Frontal cortex (tissue), 3 donors: ENCODE measurements at regions not wholly inside any gene's neighbourhood (a gene's known extent, or its start where the extent isn't known, plus 50 kb on each side); places are given as distances from the start of the nearest gene placed in this dataset.
"Not testable (repeated sequence)": the region's sequence is repeated elsewhere in the genome, so short reads cannot be mapped to it uniquely, and the experiment has no call there.

Experiments
- DNase-seq, 2 donors: peaks; one replicate each; pipeline ENCODE4 v3.0.0; 2012; ENCODE audit warnings: low spot score in 2 of 2
- FAIRE-seq: peaks from 2 replicates; lab custom pipeline; 2012; peaks lifted over from hg19 to GRCh38; lab: Jason Lieb, UNC
- donor health status: control.
- donor health status: control.
- donor health status: control.

DNA sequence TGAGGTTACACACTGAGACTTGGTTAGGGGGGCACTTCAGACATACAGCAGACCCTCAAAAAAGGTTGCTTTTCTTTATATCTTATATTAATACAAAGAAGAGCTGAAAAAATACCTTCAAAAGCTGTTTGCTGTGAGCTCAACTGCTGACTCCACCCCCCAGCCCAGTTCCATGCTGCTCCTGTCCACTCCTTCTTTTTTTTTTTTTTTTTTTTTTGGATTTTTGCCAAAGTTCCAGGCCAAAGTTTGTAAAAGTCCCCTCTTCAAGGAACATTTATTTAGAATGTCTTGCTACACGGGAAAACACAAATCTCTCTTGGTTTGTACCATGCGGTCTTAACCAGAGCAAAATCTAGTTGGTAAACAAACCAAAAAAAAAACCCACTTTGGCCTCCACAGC lies 85.3 kb upstream of the AKAP12 start:
- DNase-seq (peak in 1 of 2 donors; percentile 28), FAIRE-seq (no peak)

- FAIRE-seq (no peak), DNase-seq (no peak)
Observed at GRCh38 chr6:151155095-151155494, 84.7 kb upstream of the AKAP12 start.

DNA sequence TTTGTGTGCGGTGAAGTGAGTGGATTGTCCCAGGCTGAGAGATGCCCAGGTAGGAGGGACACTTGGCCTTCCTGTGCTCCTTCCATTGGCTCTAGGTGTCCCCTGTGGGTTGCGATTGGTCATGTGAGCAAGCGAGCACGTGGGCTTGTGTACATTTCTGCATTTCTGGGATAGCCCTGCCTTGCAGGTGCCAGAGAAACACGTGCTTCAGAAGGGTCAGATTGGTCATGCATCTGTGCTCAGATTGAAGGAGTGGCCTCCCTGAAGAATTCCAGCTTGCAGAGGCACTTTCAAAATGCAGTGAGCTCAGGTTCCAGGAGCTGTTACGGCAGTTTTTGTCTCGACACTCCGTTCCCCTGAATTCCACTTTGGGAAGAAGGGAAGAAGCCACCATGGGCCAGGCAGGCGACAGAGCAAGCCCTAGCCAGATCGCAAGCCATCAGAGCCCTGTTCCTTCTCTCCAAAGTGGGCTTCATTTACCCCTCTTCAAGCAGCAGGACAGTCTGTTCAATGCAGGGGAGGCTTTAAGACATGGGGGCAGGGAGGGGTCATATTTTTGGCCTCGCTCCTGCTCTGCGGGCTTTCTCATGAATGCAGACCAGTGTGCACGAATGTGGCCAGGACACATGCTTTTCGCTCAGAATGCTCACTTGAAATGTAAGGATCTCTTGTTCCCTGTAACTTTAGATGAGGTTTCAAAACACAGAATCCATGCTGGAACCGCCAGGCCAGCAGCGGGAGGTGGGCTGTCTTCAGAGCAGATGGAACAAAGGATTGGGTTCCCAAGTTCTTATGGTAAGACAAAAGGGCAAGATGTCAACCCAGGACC lies 78.6 kb upstream of the AKAP12 start:
- FAIRE-seq: no peak
- no peak for DNase-seq

DNA sequence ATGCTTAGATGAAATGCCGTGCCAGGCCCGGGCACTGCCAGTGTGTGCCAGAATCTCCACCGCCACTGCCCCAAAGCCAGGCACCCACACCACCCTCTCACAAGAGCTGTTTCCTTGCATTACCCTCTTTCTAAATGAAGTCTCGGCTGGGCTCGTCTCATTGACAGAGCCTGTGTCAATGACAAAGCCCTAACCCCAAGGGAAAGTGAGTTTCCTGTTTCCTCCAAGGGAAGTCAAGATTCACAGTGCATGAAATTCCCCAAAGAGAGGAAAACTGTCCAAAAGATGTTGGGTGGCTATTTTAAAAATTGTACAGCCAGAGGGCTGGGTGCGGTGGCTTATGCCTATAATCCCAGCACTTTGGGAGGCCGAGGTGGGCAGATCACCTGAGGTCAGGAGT lies 75.4 kb upstream of the AKAP12 start:
- DNase-seq (no peak), FAIRE-seq (no peak)

- FAIRE-seq (no peak), DNase-seq (no peak)
Observed at GRCh38 chr6:151166180-151166579, 73.6 kb upstream of the AKAP12 start.

DNA sequence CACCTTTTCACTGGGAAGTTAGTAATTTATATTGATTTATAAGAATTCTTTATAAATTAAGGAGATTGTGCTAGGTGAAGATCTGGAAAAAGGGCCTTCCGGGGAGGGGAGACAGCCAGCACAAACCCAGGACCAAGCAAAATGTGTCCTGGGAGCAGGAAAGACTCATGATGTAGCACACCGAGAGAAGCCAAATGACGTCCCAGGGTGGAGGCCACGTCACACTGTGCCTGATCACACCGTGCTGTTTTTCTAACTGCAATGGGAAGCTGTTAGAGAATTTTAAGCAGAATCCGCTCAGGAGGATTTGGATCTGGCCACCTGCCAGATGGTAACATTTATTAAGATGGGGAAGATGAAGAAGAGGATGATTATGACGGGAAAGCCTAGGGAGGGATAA lies 72.7 kb upstream of the AKAP12 start:
- no peak for DNase-seq
- no peak for FAIRE-seq

GRCh38 chr6:151170622-151171246 lies 69.0 kb upstream of the AKAP12 start:
- no peak for FAIRE-seq

GRCh38 chr6:151172751-151173150 lies 67.0 kb upstream of the AKAP12 start:
- FAIRE-seq (no peak), DNase-seq (no peak)

More at GRCh38 chr6:151170622-151171246, 69.0 kb upstream of the AKAP12 start:
- DNase-seq: no peak

DNA sequence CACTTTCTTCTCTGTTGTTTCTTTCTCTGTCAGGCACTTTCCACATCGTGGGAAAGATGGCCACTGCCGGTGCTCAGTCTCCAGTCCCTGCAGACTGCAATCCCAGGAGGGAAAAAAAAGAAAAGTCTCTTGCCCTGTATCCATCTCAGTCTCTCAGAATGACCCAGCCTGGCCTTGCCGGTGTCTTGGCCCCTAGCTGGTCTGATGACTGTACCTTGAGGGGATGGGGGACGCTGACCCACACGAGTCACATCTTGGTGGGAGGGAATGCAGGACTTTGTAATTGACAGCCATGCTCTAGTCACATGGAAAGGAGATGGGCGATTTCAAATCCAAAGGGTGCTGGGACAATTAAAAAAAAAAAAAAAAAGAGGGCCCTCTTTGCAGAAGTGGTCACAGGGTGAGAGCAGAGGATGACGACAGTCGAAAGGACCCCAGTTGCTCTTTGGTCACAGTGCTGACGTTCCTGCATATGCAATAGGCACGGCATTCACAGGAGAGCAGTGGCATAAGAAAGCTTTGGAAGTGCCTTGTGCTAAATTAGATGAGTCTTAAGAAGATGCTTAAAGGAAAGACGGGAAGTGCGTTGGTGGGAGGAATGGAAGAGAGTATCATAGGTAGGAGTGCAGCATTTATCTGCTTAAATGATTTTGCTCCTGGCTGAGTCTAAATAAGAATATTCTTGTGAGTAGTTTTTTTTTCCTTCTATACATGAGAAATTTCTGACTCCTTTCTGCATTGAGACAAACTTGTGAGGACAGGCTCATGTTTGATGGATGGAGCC lies 63.9 kb upstream of the AKAP12 start:
- FAIRE-seq: no peak
- no peak for DNase-seq

DNA sequence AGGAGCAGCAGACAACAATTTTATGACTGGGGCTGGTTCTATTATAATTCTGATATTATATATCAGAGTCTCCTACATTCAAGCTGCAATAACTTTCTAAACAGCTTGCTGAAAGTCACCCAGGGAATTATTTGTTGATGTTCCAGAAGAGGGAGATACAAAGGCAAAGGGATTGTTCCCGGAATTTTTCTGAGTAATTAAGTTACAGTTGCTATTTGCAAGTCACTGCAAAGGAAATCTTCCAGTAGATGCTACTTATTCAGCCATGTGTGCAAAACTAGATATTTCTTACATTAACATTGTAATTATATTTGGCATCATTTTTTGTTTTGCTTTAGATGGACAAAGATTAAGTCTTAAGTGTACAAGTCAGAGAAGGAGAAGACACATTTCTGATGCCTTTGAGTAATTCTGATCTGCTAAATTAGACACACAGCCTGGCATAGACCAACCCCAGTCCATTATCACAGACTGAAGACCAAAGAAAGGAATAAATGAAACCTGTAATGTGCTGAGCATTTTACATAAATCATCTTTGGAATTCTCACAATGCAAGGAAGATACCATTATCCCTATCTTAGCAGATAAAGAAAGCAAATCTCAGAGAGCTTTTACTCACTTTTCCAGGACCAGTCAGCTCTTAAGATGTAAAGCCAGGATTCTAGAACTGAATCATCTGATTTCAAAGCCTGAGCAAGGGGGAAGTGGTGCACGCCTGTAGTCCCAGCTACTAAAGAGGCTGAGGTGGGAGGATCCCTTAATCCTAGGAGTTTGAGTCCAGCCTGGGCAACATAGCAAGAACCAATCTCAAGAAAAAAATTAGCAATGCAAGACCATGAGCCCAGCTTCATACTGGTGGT lies 62.6 kb upstream of the AKAP12 start:
- FAIRE-seq (no peak), DNase-seq (no peak)

DNA sequence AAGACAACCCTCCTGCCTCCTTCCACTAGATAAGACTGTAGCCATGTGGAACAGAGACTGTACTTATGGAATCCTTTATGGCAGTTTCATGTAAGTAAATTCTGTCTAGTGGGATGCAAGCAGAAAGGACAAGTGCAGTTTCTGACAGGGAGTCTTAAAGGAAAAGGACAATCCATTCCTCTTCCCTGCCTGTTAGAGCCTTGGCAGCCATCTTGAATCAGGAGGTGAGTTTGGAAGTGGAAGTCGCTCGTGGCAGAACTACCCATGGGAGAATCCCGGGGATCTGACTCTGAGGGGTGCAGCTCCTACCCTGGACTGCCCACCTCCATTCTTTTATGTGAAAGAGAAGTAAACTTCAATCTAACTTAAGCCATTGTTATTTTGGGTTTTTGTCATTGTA lies 61.4 kb upstream of the AKAP12 start:
- DNase-seq: no peak
- no peak for FAIRE-seq

DNA sequence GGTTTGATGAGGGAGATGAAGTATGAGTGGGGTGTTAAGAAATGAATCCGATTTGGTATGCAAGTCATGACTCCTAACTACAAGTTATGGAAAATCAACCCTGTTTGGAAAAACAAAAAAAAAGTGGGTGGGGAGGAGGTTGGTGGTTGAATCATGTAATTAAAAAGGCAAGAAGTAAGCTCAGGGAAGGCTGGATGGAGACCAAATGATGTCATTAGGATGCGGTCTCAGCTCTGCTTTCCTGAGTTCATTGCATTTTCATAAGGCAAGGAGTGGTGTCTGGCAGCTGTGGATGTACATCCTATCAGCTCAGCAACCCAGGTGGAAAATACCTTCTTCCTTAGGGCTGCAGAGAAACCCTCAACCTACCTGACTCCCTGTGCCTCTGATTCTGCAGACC lies 60.4 kb upstream of the AKAP12 start:
- FAIRE-seq (no peak), DNase-seq (no peak)

DNA sequence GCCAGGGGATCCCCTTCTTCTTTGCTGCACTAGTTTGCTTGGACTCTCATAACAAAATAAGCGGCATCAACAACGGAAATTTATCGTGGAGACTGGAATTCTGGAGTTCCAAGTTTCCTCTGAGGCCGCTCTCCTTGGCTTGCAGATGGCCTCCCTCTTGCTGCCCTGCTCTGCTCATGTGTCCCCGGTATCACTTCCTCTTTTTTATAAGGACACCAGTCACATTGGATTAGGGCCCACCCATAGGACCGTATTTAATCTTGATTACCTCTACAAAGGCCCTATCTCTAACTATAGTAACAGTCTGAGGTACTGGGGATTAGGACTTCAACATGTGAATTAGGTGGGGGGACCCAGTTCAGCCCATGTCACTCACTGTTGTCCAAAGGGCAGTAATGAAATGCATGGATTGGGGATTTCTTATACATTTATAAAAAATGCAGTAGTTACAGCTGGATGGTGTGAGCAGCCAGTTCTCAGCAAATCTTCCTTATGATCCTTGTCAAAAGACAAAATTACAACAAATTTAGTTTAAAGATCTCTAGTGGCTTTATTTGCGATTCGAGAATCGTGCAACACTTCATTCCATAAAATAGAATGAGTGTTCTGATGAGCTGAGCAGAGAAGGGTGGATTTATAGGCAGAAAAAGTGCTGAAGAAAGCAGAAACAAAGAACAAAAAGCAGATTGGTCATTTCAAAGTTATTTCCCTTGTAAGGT lies 59.3 kb upstream of the AKAP12 start:
- DNase-seq (no peak), FAIRE-seq (no peak)

DNA sequence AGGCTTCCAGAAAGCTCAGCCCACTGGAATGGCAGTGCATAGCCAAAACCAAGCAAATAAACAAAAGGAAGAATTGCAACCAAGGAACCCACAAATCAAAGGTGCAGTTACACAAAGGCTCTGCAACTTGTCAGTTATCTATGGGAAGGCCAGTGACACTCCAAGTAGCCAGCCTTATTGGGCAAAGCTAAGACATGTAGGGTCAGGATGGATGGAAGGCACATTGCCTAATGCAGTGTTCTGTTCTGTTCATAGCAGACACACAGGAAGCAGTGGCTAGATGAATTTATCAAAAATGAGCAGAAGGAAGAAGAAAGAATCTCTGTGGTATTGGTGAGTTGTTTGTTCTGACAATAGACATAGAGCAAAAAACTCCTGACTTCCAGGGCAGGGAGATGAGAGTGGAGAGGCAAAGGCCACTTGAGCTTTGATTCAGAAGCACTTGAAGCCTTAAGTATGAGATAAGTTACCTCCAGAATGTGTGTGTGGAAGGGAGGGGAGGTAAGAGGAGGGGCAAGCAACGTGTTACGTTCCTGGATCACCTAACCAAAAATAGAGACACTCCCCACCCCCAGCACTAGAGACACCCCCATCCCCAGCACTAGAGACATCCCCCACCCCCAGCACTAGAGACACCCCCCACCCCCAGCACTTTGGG lies 57.9 kb upstream of the AKAP12 start:
- FAIRE-seq (no peak), DNase-seq (no peak)

GRCh38 chr6:151182958-151183357 lies 56.8 kb upstream of the AKAP12 start:
- FAIRE-seq: not testable (repeated sequence)

GRCh38 chr6:151185148-151185547 lies 54.6 kb upstream of the AKAP12 start:
- FAIRE-seq (no peak), DNase-seq (no peak)

More at GRCh38 chr6:151182958-151183357, 56.8 kb upstream of the AKAP12 start:
- DNase-seq: not testable (repeated sequence)

DNA sequence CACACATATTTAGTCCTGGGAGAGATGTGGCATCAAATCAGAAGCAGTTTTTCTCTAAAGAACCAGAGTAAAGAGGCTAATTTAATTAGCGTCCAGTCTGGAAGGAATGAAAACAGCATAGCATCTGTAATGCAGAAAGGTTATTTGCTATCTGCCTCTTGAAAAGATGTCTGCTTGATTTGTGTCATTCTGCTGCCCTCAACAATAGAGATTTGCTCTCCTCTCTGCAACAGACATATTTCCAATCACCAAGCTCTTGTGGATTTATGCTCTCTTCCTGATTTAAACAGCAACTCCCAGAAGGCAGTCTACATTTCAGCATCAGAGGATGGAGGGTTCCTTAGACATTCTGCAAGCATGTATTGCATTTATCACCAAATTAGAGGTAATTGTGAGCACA lies 53.5 kb upstream of the AKAP12 start:
- FAIRE-seq (no peak), DNase-seq (no peak)

DNA sequence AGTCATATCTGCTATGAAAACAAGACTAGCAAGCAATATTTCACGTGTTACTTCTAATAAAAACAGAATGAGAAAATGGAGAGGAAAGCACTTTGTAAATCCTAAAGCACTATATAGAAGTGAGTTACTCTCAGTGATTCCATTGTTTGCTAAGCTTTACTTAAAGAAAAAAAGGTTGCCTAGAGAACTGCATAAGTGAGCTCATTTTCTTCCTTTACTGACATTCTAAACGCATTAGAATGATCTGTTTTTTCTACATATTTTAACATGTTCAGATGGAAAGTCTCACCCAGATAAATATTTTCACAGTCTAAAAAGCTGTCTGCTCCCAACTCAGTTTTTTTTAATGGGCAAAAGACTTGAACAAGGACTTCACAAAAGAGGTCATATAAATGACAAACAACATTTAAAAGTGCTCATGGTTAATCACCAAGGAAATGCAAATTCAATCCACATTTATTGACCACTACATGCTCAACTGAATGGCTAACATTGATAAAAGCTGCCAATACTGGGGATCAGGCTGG lies 52.9 kb upstream of the AKAP12 start:
- FAIRE-seq (no peak), DNase-seq (no peak)
